ENCODE measurements at regions not wholly inside any gene's neighbourhood (a gene's known extent, or its start where the extent isn't known, plus 50 kb on each side); places are given as distances from the start of the nearest gene placed in this dataset.

DNA sequence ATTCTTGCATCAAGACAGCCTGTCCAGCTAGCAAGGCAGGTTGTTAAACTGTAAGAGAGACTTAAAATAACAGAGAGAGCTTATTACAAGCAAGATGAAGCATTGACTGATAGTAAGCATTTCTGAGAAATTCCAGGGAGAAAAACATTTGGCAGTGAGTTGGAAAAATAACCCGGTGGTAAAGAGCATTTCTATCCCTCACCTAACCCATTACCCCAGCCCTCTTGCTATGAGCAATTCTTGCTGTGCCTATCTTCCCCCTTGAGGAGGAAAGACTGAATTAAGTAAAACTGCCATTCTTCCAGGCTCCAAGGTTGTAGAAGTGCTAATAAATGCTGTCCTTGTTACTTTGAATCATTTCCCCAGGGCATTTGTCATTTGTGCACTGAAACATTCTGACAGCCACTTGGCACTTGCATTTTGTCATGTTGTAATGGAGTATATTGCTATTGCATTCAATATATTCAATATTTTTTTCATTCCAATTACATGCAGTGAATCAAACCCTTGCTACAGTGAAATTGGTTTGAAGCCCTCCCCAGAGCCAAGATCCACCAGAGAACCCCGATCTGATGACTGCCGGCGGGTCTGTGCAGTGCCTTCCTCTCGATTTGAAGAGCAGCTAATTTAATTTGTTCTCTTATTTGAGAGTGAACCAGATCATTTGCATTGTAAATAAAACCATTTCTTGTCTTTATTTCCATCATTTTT, 291.1 kb downstream of the HIVEP2 start:
- ChIA-PET CTCF (no interaction called here), POLR2A (no interaction called here)
- Mint-ChIP-seq H3K4me3 (no peak overlapping the region), H3K27ac (no peak overlapping the region), H3K27me3 (no peaks in the 10 kb centered on the region), H3K36me3 (ENCODE audit: low read depth) (no peaks in the 10 kb centered on the region), H3K9me3 (no peaks in the 10 kb centered on the region), H3K4me1 (no peaks in the 10 kb centered on the region)
- DNase-seq, result no peak

DNA sequence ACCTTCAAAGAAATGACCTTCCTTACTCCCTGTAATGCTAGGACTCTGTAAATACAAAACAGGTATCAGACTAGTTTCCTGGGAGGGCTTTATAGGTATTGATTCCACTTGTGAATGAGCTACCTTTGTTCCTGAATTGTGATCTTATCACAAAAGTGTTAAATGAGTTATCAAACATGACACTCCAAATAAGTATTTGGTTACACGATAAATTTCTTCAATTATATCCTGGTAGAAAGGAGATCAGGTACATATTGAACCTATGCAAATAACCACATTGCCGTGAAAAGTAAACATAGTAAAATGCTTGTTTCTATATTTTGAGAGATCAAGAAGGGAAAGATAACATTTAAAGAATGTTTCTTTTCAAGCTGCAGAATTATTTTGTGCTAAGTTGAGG, 285.3 kb downstream of the HIVEP2 start:
- Mint-ChIP-seq H3K27me3 (no peaks in the 10 kb centered on the region), H3K4me3 (no peak overlapping the region), H3K4me1 (no peaks in the 10 kb centered on the region), H3K27ac (no peak overlapping the region), H3K9me3 (peaks cover 12% of the 10 kb centered on the region), H3K36me3 (ENCODE audit: low read depth) (no peaks in the 10 kb centered on the region)
- CTCF ChIA-PET, result no interaction called here
- DNase-seq, result no peak
- POLR2A ChIA-PET, result no interaction called here

DNA sequence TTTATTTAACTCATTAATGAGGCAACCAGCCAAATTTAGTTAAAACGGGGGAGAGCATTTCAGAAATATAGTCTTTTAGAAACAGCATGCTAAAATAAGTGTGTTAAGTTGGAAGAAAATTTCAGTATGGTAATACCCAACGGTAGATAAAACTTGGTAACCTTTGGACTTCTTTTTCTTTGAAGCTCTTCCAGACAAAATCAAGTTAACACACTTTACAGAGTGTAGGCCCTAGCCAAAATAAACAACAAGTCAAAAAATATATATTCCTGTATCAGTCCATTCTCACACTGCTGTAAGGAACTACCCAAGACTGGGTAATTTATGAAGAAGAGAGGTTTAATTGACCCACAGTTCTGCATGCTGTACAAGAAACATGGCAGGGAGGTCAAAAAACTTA, 279.6 kb downstream of the HIVEP2 start:
- Mint-ChIP-seq H3K36me3 (ENCODE audit: low read depth) (no peaks in the 10 kb centered on the region), H3K4me3 (no peak overlapping the region), H3K4me1 (peaks cover 6% of the 10 kb centered on the region), H3K9me3 (peaks cover 16% of the 10 kb centered on the region), H3K27me3 (no peaks in the 10 kb centered on the region), H3K27ac (no peak overlapping the region)
- ChIA-PET POLR2A (no interaction called here), CTCF (no interaction called here)
- DNase-seq, result no peak

DNA sequence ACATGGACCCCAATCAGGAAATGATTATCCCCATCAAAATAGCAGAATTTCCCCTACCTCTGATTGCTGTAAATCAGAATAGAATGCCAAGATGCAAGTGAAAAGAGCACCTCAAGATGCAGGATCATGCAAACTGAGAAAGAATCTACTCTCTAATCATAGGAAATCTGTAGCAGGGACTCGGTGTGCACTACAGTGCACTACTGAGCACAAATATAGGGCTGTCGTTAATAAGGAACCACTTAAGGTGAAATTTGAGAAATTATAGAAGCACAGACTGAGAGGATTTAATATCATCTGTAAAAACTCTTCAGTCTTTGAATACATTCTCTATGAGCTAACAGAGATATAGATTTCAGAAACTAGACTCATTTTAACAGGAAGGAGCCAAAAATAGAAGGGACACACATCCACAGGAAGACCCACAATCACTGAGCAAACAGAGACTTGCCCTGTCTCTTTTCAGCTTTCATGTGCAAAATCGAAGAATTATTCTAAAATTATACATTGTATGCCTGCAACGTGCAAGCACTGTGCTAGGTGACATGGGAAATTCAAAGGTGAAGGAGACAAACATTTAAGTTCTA, 278.3 kb downstream of the HIVEP2 start:
- Mint-ChIP-seq H3K36me3 (ENCODE audit: low read depth) (no peaks in the 10 kb centered on the region), H3K4me3 (no peak overlapping the region), H3K9me3 (peaks cover 18% of the 10 kb centered on the region), H3K4me1 (peaks cover 6% of the 10 kb centered on the region), H3K27me3 (no peaks in the 10 kb centered on the region), H3K27ac (no peak overlapping the region)
- CTCF ChIA-PET, result no interaction called here
- POLR2A ChIA-PET, result no interaction called here
- no peak for DNase-seq

DNA sequence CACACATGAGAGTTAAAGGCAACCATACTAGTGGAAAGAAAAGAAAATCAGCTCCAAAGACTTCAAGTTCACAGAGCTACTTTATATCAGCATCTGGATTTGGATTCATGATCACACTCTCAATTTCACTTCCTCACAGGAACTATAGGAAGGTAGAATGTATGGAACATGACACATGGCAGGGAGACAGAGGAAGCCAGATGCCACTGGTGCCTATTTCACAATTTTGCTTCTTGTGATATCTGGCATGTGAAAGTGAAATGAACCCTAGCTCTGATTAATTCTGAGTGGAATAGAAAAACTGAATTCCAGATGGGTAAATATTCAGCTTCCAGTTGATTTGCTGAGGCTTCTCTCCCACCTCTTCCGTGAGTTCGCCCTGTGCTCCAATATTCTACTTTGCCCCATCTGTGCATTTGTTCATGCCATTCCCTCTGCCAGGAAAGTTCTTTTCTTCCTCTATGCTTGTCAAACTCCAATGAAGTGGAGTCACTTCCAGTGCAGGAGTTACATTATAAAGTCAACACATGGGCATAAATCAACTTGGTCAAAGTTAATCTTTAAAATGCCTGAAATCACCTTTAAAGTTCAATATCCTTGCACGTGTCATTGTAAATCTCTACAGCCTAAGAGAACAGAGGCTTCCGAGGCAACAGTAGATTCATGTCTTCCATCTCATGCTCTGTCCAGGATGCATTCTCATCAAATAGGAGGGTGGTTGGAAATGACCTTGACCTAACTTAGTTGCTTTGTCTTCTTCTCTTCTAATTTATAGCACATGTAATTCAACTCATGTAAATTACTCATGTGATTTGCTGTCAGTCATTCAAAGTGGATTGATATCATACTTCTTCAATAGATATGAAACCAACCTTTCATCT, 275.3 kb downstream of the HIVEP2 start:
- Mint-ChIP-seq H3K4me1 (peaks cover 6% of the 10 kb centered on the region), H3K9me3 (peaks cover 6% of the 10 kb centered on the region), H3K27ac (no peak overlapping the region), H3K27me3 (peaks cover 2% of the 10 kb centered on the region), H3K36me3 (ENCODE audit: low read depth) (no peaks in the 10 kb centered on the region), H3K4me3 (no peak overlapping the region)
- ChIA-PET POLR2A (no interaction called here), CTCF (no interaction called here)
- no peak for DNase-seq

DNA sequence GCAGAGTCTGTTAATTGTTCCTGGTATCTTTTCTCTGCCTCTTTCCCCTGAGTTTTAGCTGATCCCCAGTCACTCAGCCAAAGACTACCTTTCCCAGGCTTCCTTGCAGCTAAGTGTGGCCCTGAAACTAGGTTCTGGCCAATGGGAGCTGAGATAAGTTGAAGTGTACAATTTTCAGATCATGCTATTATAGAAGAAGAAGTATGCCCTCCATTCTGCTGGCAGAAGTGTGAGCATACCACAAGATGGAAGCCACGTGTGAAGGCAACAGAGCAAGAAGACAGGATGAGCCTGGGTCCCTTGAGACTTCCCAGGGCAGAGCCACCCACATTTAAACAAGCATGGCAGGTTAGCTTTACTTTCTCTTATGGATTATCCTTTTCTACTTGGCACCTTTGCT, 273.2 kb downstream of the HIVEP2 start:
- no peak for DNase-seq
- H3K36me3 Mint-ChIP-seq (ENCODE audit: low read depth), result no peaks in the 10 kb centered on the region
- H3K4me1 Mint-ChIP-seq, result peaks cover 2% of the 10 kb centered on the region
- CTCF ChIA-PET, result no interaction called here
- POLR2A ChIA-PET, result no interaction called here
- no peak overlapping the region for H3K27ac Mint-ChIP-seq
- peaks cover 2% of the 10 kb centered on the region for H3K9me3 Mint-ChIP-seq
- H3K4me3 Mint-ChIP-seq, result no peak overlapping the region
- peaks cover 2% of the 10 kb centered on the region for H3K27me3 Mint-ChIP-seq

DNA sequence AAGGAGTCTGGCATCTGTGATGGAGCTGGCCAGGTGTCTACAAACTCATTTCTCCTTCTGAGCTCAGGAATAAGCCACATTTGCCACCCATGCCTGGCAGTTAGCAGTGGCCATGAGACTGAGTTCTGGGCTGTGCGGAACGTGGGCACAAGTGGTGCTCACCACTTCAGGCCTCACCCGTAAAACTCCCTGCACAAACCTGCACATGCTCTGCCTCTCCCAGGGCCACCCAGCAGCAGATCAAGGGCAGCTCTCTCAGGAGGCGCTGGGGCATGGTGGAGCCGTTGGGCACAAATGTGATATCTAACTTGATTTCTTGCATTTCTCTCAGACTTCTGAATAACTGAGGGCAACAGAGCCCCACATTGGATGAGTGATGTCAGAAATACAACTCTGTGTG, 269.5 kb downstream of the HIVEP2 start:
- ChIA-PET POLR2A (no interaction called here), CTCF (interaction anchor here (0.7 kb wide), 1 partner anchor 17 kb away, joined by 3 read pairs; no protein-coding TSS in a partner anchor)
- peaks cover 4% of the 10 kb centered on the region for H3K27me3 Mint-ChIP-seq

DNA sequence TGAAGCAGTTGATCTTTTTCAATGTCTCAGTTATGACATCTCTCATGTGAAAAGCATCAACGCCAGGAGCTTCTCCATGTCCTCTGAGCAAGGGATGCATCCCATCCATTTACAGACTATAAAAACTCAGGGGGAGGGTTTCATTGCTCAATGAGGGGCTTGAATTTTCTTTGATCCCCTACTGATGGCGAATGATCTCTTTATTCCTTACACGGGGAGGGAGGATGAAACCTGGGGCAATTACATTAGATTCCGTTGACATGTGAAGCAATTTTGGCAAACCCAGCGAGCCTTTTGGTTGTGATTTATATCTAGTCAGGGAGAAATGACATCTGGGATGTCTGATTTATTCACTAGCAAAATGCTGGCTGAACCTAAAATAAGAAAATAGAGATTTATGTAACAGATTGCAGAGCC, 268.9 kb downstream of the HIVEP2 start:
- peaks cover 2% of the 10 kb centered on the region for H3K9me3 Mint-ChIP-seq
- H3K27me3 Mint-ChIP-seq, result peaks cover 4% of the 10 kb centered on the region
- H3K4me1 Mint-ChIP-seq, result peaks cover 7% of the 10 kb centered on the region
- H3K4me3 Mint-ChIP-seq, result no peak overlapping the region
- H3K36me3 Mint-ChIP-seq (ENCODE audit: low read depth), result no peaks in the 10 kb centered on the region
- DNase-seq, result no peak
- no peak overlapping the region for H3K27ac Mint-ChIP-seq
- CTCF ChIA-PET, result interaction anchor here (0.7 kb wide), 1 partner anchor 16 kb away, joined by 3 read pairs; no protein-coding TSS in a partner anchor
- POLR2A ChIA-PET, result no interaction called here

More for the DNA sequence above, 269.5 kb downstream of the HIVEP2 start:
- Mint-ChIP-seq H3K4me3 (no peak overlapping the region), H3K4me1 (peaks cover 6% of the 10 kb centered on the region), H3K27ac (no peak overlapping the region), H3K36me3 (ENCODE audit: low read depth) (no peaks in the 10 kb centered on the region), H3K9me3 (peaks cover 2% of the 10 kb centered on the region)
- DNase-seq, result no peak

DNA sequence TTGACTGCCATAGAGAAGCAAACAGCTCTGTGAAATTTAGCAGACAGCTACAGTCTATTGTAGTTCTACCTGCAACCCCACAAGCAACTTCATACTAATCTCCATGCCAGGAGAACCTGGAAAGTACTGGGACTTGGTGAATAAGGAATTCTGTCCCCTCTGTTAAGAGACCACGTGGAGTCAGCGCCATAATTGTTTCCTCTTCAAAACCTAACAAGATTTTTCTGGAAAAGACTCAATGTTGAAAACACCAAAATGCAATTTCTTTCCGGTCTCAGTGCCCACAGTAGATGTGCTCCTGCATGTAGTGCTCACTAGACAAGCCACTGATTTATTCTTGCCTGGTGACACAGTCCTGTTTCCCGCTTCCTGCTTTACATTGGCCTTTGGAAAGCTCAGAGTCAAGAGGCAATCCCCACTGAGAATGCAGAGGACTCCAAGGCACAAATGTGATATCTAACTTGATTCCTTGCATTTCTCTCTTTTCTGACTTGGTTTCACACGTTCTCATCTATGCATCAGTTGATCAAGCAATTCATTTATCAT, 268.3 kb downstream of the HIVEP2 start:
- H3K36me3 Mint-ChIP-seq (ENCODE audit: low read depth), result no peaks in the 10 kb centered on the region
- ChIA-PET POLR2A (no interaction called here), CTCF (no interaction called here)
- H3K27me3 Mint-ChIP-seq, result peaks cover 4% of the 10 kb centered on the region
- H3K4me1 Mint-ChIP-seq, result peaks cover 7% of the 10 kb centered on the region
- DNase-seq, result no peak
- H3K9me3 Mint-ChIP-seq, result no peaks in the 10 kb centered on the region
- H3K27ac Mint-ChIP-seq, result no peak overlapping the region
- H3K4me3 Mint-ChIP-seq, result no peak overlapping the region

DNA sequence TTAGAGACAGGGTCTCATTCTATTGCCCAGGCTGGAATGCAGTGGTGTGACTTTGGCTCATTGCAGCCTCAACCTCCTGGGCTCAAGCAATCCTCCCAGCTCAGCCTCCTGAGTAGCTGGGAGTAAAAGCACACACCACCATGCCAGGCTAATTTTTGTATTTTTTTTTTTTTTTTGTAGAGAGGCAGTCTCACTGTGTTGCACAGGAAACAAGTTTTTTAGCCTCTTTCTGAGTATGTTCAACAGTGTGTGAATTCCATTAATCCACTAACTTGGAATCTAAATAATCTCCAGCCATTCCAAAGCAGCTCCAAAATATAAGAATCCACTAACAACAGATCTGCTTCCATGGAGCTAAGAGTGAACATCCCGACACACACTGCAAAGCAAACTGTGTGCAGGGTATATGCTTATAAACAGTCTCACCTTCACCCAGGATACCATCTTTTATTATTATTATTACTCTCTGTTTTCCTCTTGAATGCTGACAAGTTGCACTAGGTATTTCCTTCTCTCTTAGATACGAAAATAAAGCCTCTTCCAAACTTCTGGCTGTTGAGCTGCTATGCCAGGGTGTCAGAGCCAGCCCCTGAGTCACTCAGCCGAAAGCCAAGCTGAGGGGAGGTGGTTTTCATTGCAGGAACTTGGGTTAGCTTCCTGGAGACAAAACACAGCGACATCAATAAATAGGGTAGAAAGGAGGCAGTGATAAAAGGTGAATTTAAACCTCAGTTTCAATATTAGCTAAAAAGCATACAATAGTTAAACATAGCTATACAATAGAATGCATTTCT, 264.9 kb downstream of the HIVEP2 start:
- H3K27me3 Mint-ChIP-seq, result peaks cover 2% of the 10 kb centered on the region
- DNase-seq, result no peak
- H3K36me3 Mint-ChIP-seq (ENCODE audit: low read depth), result no peaks in the 10 kb centered on the region
- peaks cover 10% of the 10 kb centered on the region for H3K9me3 Mint-ChIP-seq
- H3K27ac Mint-ChIP-seq, result peak overlapping the region; percentile 61
- POLR2A ChIA-PET, result no interaction called here
- peaks cover 7% of the 10 kb centered on the region for H3K4me1 Mint-ChIP-seq
- CTCF ChIA-PET, result interaction anchor here (0.9 kb wide), 1 partner anchor 44 kb away, joined by 8 read pairs; no protein-coding TSS in a partner anchor
- no peak overlapping the region for H3K4me3 Mint-ChIP-seq

DNA sequence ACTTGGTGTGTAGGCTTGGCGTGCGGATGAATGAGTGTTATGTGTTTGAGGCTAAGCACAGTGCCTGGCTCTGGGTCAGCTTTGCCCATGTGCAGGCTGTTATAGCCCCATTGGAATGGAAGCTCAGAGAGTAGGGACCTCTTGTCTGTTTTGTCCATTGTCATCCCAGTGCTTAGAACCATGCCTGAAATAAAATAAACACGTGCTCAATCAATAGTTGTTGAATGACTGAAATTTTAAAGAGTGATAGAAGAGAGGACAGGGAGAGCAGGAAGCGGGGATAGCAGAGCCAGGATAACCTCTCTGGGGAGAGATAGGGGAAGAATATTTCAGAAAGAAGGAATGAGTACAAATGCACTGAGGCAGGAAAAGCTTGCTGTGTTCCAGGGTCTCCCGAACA, 263.9 kb downstream of the HIVEP2 start:
- no peak for DNase-seq
- CTCF ChIA-PET, result interaction anchor here (1.0 kb wide), 1 partner anchor 109 kb away, joined by 3 read pairs; no protein-coding TSS in a partner anchor
- H3K4me1 Mint-ChIP-seq, result peaks cover 13% of the 10 kb centered on the region
- peaks cover 2% of the 10 kb centered on the region for H3K27me3 Mint-ChIP-seq
- no peak overlapping the region for H3K27ac Mint-ChIP-seq
- H3K4me3 Mint-ChIP-seq, result no peak overlapping the region
- POLR2A ChIA-PET, result no interaction called here
- peaks cover 11% of the 10 kb centered on the region for H3K9me3 Mint-ChIP-seq
- no peaks in the 10 kb centered on the region for H3K36me3 Mint-ChIP-seq (ENCODE audit: low read depth)

DNA sequence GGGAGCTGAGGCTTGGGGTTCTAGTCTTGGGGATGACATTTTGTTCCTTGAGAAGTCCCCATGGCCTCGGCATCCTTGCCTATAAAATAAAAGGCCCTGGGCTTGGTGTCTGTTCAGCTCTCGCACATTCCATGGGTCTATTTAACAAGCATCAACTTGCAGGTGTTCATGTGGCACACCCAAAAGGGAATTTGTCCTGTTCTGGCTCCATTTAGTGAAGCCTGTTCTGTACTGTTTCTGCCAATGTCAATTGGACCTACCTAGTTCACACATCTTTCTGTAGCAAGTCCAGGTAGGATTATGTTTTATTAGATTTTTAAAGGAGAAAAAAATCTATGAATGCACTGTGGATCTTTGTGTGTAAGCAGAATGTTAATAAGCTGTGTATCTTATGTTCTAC, 262.0 kb downstream of the HIVEP2 start:
- no peak overlapping the region for H3K4me3 Mint-ChIP-seq
- no peaks in the 10 kb centered on the region for H3K36me3 Mint-ChIP-seq (ENCODE audit: low read depth)
- H3K27me3 Mint-ChIP-seq, result no peaks in the 10 kb centered on the region
- no peak for DNase-seq
- H3K4me1 Mint-ChIP-seq, result peaks cover 20% of the 10 kb centered on the region
- POLR2A ChIA-PET, result no interaction called here
- H3K9me3 Mint-ChIP-seq, result peaks cover 11% of the 10 kb centered on the region
- H3K27ac Mint-ChIP-seq, result no peak overlapping the region
- CTCF ChIA-PET, result no interaction called here
